ENCODE measurements at regions not wholly inside any gene's neighbourhood (a gene's known extent, or its start where the extent isn't known, plus 50 kb on each side); places are given as distances from the start of the nearest gene placed in this dataset.

DNA sequence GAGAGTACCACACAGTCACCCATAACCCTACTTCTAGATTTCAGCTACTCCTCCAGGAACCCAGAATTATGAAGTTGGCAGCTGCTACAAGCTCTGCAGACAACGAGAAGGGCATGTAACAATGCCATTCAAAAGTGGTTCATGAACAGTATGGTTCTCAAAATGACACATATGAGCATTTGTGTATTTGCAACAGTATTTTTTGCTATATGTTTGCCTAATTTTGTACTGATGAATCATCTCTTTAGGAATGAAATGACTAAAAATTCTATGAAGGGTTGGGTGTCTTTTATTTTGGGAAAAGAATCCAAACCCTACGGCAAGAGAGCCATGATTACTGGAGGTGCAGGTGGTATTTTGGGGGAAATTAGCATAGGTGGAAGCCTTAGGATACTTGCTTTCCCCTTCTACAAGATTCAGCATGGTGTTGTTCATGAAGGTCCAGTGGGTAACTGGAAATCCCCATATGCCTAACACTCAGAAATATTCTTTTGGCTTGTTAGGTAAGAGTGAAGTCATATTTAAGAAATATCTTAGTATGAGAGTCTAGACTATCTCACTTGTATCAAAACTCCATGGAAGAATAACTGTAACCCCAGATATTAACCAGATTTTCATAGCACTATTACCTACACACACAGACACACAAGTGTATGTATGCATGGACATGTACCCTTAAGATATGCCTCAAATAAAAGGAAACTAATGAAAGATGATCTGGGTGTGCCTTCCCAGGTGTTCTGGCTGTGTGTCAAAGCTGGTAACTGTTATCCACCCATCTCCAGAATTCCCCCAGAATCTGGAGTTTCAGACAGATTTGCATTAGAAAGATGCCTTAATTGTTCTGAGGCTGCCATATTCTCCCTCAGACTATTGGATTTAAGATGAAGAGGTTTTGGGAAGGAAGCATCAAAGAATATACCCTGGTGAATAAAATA is 688.2 kb upstream of the SOX9 start:
- Histone ChIP-seq H3K4me2 (no peak overlapping the region), H2AFZ (no peak overlapping the region)
- TF ChIP-seq, protein P1, sequence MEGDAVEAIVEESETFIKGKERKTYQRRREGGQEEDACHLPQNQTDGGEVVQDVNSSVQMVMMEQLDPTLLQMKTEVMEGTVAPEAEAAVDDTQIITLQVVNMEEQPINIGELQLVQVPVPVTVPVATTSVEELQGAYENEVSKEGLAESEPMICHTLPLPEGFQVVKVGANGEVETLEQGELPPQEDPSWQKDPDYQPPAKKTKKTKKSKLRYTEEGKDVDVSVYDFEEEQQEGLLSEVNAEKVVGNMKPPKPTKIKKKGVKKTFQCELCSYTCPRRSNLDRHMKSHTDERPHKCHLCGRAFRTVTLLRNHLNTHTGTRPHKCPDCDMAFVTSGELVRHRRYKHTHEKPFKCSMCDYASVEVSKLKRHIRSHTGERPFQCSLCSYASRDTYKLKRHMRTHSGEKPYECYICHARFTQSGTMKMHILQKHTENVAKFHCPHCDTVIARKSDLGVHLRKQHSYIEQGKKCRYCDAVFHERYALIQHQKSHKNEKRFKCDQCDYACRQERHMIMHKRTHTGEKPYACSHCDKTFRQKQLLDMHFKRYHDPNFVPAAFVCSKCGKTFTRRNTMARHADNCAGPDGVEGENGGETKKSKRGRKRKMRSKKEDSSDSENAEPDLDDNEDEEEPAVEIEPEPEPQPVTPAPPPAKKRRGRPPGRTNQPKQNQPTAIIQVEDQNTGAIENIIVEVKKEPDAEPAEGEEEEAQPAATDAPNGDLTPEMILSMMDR (IDR thresholded peaks at IDR 0.05; ENCODE audit: poor library complexity) = no peak
- no peak for TF ChIP-seq EZH2 (IDR thresholded peaks at IDR 0.05; ENCODE audit: borderline replicate concordance)
- TF ChIP-seq EZH2phosphoT487 (IDR thresholded peaks at IDR 0.05; ENCODE audit: low read depth, severe bottlenecking, unreplicated experiment) = no peak

DNA sequence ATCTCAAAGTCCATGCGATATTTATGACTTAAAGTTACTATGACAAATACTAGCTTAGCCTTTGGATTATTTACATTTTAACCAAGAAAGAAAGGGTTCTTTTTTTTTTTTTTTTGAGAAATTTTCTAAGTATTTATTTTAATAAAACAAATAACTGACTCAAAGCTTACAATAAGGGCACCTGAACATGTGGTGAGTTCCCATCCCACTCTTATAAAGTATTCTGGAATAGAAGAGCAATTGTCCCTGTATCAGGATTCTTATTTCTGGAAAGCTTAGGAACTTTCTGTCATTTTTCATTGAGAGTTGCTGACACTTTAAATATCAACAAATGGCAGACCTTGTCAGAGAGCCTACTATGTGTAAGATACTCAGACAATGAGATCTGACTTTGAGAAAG is 686.1 kb upstream of the SOX9 start:
- Histone ChIP-seq H3K4me2 (no peak overlapping the region), H3K27me3 (no peaks in the 10 kb centered on the region), H3K4me1 (ENCODE audit: insufficient read depth) (peaks cover 13% of the 10 kb centered on the region), H3K9me2 (replicated peaks; ENCODE audit: insufficient read depth) (no peaks in the 10 kb centered on the region), H3K9me3 (ENCODE audit: low read depth) (no peaks in the 10 kb centered on the region), H4K20me1 (ENCODE audit: insufficient read depth, poor library complexity, severe bottlenecking) (no peaks in the 10 kb centered on the region), H3K4me3 (no peak overlapping the region), H3K36me3 (replicated peaks; ENCODE audit: insufficient read depth, low read depth) (no peaks in the 10 kb centered on the region), H2AFZ (no peak overlapping the region), H3K27ac (no peak overlapping the region), H3K79me2 (no peaks in the 10 kb centered on the region)
- 79% methylated on average over 1 of the region's 1 CpG for WGBS (ENCODE audit: low lambda C conversion rate, missing lambda C conversion rate)
- DNase-seq (ENCODE audit: low spot score) = no peak
- TF ChIP-seq, protein P1 (IDR thresholded peaks at IDR 0.05; ENCODE audit: poor library complexity) = no peak
- TF ChIP-seq EZH2 (IDR thresholded peaks at IDR 0.05; ENCODE audit: borderline replicate concordance) (no peak), EZH2phosphoT487 (IDR thresholded peaks at IDR 0.05; ENCODE audit: low read depth, severe bottlenecking, unreplicated experiment) (no peak)

More for the DNA sequence above, 688.2 kb upstream of the SOX9 start:
- no peaks in the 10 kb centered on the region for H3K36me3 ChIP-seq (replicated peaks; ENCODE audit: insufficient read depth, low read depth)
- no peak overlapping the region for H3K27ac ChIP-seq
- H3K4me3 ChIP-seq = no peak overlapping the region
- H3K27me3 ChIP-seq = no peaks in the 10 kb centered on the region
- H3K4me1 ChIP-seq (ENCODE audit: insufficient read depth) = no peaks in the 10 kb centered on the region
- no peaks in the 10 kb centered on the region for H3K79me2 ChIP-seq
- H4K20me1 ChIP-seq (ENCODE audit: insufficient read depth, poor library complexity, severe bottlenecking) = no peaks in the 10 kb centered on the region
- H3K9me3 ChIP-seq (ENCODE audit: low read depth) = no peaks in the 10 kb centered on the region
- no peaks in the 10 kb centered on the region for H3K9me2 ChIP-seq (replicated peaks; ENCODE audit: insufficient read depth)
- no peak for DNase-seq (ENCODE audit: low spot score)
- WGBS (ENCODE audit: low lambda C conversion rate, missing lambda C conversion rate) = 92% methylated on average over 2 of the region's 2 CpGs

DNA sequence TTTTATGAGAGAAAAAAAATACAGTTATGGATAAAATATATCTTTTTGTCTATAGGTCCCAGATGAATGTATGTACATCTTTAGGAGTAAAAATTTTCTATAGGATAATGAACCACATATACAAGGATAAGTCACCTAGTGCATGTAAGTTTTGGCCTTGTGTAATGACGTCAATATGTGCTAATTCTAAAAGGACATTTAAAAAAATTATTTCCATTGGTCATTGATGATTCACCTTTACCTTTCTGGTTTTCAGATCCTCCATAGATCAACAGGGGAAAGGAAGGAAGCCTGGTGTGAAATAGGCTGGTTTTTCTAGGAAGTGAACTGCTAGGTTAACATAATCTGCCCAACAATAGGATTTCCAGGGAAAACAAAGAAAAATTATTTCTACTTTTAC is 684.3 kb upstream of the SOX9 start:
- Histone ChIP-seq H2AFZ (no peak overlapping the region), H3K27me3 (no peaks in the 10 kb centered on the region), H3K4me1 (ENCODE audit: insufficient read depth) (peaks cover 13% of the 10 kb centered on the region), H3K27ac (no peak overlapping the region), H3K9me3 (ENCODE audit: low read depth) (no peaks in the 10 kb centered on the region), H3K9me2 (replicated peaks; ENCODE audit: insufficient read depth) (no peaks in the 10 kb centered on the region), H3K36me3 (replicated peaks; ENCODE audit: insufficient read depth, low read depth) (no peaks in the 10 kb centered on the region), H3K4me2 (no peak overlapping the region), H3K4me3 (no peak overlapping the region), H3K79me2 (no peaks in the 10 kb centered on the region), H4K20me1 (ENCODE audit: insufficient read depth, poor library complexity, severe bottlenecking) (no peaks in the 10 kb centered on the region)
- DNase-seq (ENCODE audit: low spot score) = no peak
- TF ChIP-seq EZH2phosphoT487 (IDR thresholded peaks at IDR 0.05; ENCODE audit: low read depth, severe bottlenecking, unreplicated experiment) = no peak
- 93% methylated on average over 1 of the region's 1 CpG for WGBS (ENCODE audit: low lambda C conversion rate, missing lambda C conversion rate)

DNA sequence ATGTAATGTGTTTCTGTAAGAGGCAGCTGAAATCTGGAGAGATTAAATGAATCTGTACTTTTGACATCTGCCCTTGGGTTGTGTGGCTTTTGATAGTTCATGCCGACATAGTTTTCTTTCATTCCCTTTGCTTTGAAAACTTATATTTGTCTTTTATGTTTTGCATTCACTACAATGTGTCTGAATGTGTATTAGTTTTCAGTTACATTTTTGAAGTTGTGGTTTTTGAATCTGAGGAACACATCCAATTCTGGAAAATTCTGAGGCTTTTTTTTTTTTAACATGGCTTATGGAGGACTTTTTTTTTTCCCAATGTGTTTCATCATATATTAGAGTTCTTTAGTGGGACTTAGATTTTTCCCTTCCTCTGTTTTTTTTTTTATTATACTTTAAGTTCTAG is 683.7 kb upstream of the SOX9 start:
- Histone ChIP-seq H3K4me2 (no peak overlapping the region), H3K4me3 (no peak overlapping the region), H3K27me3 (no peaks in the 10 kb centered on the region), H2AFZ (no peak overlapping the region), H3K9me3 (ENCODE audit: low read depth) (no peaks in the 10 kb centered on the region), H3K9me2 (replicated peaks; ENCODE audit: insufficient read depth) (no peaks in the 10 kb centered on the region), H3K79me2 (no peaks in the 10 kb centered on the region), H3K27ac (no peak overlapping the region), H3K36me3 (replicated peaks; ENCODE audit: insufficient read depth, low read depth) (no peaks in the 10 kb centered on the region), H4K20me1 (ENCODE audit: insufficient read depth, poor library complexity, severe bottlenecking) (no peaks in the 10 kb centered on the region), H3K4me1 (ENCODE audit: insufficient read depth) (peaks cover 13% of the 10 kb centered on the region)
- 90% methylated on average over 1 of the region's 1 CpG for WGBS (ENCODE audit: low lambda C conversion rate, missing lambda C conversion rate)
- no peak for TF ChIP-seq EZH2 (IDR thresholded peaks at IDR 0.05; ENCODE audit: borderline replicate concordance)
- TF ChIP-seq, protein P1 (IDR thresholded peaks at IDR 0.05; ENCODE audit: poor library complexity) = no peak
- TF ChIP-seq EZH2phosphoT487 (IDR thresholded peaks at IDR 0.05; ENCODE audit: low read depth, severe bottlenecking, unreplicated experiment) = no peak
- no peak for DNase-seq (ENCODE audit: low spot score)

Data from hepatocyte (in vitro differentiated cells).